Neuron (in vitro differentiated cells): ENCODE measurements at regions not wholly inside any gene's neighbourhood (a gene's known extent, or its start where the extent isn't known, plus 50 kb on each side); places are given as distances from the start of the nearest gene placed in this dataset.

Experiments
- H2AFZ ChIP-seq: one replicate; pipeline ENCODE4 v1.6.1; 2013; ENCODE audit warnings: low read depth, mild to moderate bottlenecking, inconsistent platforms, low read length, moderate library complexity
- H3K27me3 ChIP-seq: one replicate; pipeline ENCODE4 v1.6.1; 2013; ENCODE audit warnings: low read length; ENCODE audit not compliant: insufficient read depth
- H3K36me3 ChIP-seq: one replicate; pipeline ENCODE4 v1.6.1; 2013; ENCODE audit warnings: low read length; ENCODE audit not compliant: insufficient read depth
- H3K4me1 ChIP-seq: one replicate; pipeline ENCODE4 v1.6.1; 2013; ENCODE audit warnings: low read length; ENCODE audit not compliant: insufficient read depth
- H3K4me3 ChIP-seq: 2 replicates; pipeline ENCODE4 v1.5.1; 2013; ENCODE audit warnings: mild to moderate bottlenecking, low read length, moderate library complexity
- H3K9me3 ChIP-seq: one replicate; pipeline ENCODE4 v1.6.1; 2013; ENCODE audit warnings: low read length

DNA sequence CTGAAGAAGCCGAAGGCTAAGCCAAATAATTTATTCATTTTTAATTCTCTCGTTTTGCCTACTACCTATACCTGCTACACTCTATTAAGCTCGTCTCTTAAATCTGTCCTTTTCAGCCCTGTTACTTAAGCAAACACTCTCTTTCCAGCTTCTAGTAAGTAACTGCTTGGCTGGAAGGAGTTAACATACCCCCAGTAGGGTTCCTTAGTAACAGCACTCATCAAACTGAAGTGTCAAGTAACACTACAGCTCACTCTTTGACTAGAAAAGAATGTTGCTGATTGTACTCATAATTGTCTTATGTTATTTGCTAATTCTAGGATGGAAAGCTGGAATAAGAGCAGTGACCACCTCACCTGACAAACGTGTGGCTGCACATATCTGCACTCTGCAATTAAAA is 120.0 kb upstream of the SCN7A start:
- Histone ChIP-seq H3K27me3 (no peaks in the 10 kb centered on the region), H3K9me3 (no peaks in the 10 kb centered on the region), H3K4me3 (no peak overlapping the region), H3K36me3 (no peaks in the 10 kb centered on the region), H2AFZ (no peak overlapping the region), H3K4me1 (no peaks in the 10 kb centered on the region)

DNA sequence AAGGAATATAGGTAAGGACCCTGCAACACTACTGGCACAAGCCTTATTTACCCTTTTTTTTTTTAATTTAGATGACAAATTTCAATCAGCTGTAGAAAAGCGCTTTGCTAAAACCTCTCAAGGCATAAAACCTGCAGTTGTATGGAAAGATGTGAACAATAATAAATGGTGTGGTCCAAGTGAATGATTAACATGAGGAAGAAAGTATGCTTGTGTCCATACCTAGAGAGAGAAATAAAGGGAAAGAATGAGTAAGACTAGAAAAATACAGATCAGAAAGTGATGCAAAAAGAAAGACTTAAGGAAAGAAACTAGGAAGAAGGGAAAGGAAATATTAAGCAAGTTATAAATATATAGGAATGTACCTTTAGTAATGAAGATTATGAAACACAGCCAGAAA is 119.2 kb upstream of the SCN7A start:
- Histone ChIP-seq H3K27me3 (no peaks in the 10 kb centered on the region), H3K9me3 (no peaks in the 10 kb centered on the region), H3K36me3 (no peaks in the 10 kb centered on the region), H3K4me1 (no peaks in the 10 kb centered on the region), H2AFZ (no peak overlapping the region), H3K4me3 (no peak overlapping the region)

DNA sequence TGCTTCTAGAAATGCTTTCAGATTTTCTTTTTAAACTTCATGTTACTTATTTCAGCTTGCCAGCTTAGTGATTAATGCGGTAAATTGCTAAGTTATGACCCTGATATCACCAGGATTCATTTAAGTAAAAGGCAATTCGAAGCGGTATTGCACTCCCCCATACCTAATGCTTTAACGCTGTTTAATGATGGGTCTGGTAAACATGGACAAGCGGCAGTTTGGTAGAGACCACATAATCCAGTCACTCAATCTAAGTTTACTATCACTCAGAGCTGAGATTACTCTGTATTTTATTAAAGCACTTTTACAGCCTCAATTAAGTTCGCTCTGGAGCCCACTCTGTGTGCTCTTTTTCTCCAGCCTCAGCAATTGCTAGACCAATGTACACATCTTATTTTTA is 118.2 kb upstream of the SCN7A start:
- no peaks in the 10 kb centered on the region for H3K9me3 ChIP-seq
- no peaks in the 10 kb centered on the region for H3K27me3 ChIP-seq

DNA sequence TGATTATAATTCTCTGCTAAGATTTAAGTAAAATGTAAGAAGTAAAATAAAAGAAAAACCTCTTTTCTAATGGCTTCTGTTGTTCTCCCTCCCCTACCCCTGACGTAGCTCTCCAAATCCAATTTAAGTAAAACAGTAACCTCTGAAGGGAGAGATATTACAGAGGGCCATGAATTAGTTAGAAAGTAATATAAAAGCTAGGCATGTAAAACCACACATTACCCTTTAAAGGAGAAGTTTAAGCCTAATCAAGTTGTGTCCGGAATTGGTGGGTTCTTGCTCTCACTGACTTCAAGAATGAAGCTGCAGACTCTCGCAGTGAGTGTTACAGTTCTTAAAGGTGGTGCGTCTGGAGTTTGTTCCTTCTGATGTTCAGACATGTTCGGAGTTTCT is 116.9 kb upstream of the SCN7A start:
- H2AFZ ChIP-seq = no peak overlapping the region
- no peaks in the 10 kb centered on the region for H3K27me3 ChIP-seq
- H3K4me3 ChIP-seq = no peak overlapping the region
- H3K9me3 ChIP-seq = no peaks in the 10 kb centered on the region
- H3K4me1 ChIP-seq = no peaks in the 10 kb centered on the region
- H3K36me3 ChIP-seq = no peaks in the 10 kb centered on the region

More for the DNA sequence above, 118.2 kb upstream of the SCN7A start:
- H3K4me3 ChIP-seq = no peak overlapping the region
- H2AFZ ChIP-seq = no peak overlapping the region
- no peaks in the 10 kb centered on the region for H3K36me3 ChIP-seq
- no peaks in the 10 kb centered on the region for H3K4me1 ChIP-seq

DNA sequence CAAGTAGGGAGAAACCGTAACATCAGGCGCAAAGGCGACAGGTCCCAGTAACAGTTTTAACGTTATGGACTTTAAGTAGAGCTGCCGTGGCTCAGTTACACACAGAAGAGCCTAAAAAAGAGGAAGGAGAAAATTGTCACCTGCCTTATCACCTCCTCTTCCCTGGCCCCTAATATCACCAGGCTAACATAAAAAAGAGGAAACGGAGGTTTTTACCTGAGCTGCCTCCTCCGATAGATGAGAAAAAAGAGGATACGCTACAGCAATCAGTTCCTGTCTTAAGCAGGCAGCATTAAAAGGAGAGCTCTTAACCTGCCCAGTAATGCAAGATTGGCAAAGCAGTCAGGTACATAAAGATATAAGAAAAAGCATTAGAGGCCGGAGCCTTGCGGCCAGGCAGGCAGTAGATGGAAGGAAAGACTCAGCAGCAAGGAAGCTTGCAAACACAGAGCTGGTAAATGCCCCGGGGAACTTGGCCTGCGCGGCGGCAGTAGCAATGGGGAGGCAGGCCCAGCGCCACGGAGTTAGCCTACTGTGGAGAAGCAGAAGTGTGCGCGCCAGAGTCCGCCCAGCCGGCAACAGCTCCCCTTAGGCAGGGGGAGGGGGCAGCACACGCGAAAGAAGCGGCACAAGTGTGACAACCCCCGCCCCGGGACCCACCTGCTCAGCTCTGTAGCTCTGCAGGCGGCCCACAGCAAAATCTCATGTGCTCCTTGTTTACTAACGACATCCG is 116.3 kb upstream of the SCN7A start:
- no peaks in the 10 kb centered on the region for H3K36me3 ChIP-seq
- no peak overlapping the region for H3K4me3 ChIP-seq
- H3K9me3 ChIP-seq = no peaks in the 10 kb centered on the region
- H2AFZ ChIP-seq = no peak overlapping the region
- H3K4me1 ChIP-seq = no peaks in the 10 kb centered on the region
- no peaks in the 10 kb centered on the region for H3K27me3 ChIP-seq

DNA sequence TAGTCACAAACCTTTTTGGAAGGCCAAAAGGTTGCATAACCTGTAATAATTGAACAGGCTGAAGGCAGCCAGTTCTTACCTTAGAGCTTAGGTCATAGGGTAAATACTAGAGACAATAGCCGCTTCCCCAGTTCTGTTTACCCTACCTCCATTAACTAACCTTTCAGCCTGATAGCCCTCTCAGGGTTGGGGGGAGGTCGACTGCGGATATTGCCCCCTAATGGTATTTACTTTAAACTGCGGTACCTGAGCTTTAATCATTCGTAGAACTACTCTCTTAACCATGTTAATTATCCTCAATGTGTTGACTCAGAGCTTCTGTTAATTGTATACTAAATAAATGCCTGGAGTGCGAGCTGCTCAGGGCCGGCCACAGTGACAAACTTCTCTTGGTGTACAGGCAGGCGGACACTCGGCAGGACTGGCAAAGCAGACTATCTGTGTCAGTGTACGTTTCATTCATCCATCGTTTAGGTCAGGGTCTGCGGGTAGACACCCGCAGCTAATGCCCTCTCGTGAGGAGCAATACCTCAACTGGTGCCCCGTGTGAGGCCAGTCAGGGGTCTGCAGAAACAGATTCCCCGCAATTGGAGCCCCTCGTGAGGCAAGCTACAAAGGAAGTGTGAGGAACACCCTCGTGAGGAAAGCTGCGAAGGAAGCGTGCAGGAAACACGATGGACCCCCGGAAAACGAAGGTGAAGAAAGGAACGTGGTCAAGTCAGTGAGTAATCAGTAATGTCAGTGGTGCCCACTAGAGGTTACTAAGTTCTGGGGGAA is 115.3 kb upstream of the SCN7A start:
- no peaks in the 10 kb centered on the region for H3K9me3 ChIP-seq
- no peaks in the 10 kb centered on the region for H3K36me3 ChIP-seq
- H3K4me1 ChIP-seq = no peaks in the 10 kb centered on the region
- no peak overlapping the region for H3K4me3 ChIP-seq
- H2AFZ ChIP-seq = no peak overlapping the region
- no peaks in the 10 kb centered on the region for H3K27me3 ChIP-seq

DNA sequence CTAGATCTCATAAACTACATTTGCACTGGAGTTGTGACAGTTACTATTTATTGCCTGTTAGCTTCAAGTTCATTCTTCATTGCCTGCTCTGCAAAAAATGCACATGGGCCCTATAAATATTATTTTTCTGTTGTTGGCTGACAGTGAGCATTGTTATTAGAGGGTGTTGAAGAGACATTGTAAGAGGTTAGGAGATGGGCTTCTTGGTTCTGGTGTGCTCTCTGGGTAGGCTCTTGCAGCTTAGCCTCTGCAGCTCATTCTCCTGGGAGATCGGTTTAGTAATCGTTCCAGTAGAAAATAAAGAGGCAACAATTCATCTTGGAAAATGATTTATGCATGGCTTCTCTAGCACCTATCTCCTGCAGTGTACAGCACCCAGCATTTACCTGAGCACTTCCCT is 113.8 kb upstream of the SCN7A start:
- H3K4me1 ChIP-seq = no peaks in the 10 kb centered on the region
- no peaks in the 10 kb centered on the region for H3K36me3 ChIP-seq
- H3K4me3 ChIP-seq = no peak overlapping the region
- no peaks in the 10 kb centered on the region for H3K9me3 ChIP-seq
- H3K27me3 ChIP-seq = no peaks in the 10 kb centered on the region
- no peak overlapping the region for H2AFZ ChIP-seq

DNA sequence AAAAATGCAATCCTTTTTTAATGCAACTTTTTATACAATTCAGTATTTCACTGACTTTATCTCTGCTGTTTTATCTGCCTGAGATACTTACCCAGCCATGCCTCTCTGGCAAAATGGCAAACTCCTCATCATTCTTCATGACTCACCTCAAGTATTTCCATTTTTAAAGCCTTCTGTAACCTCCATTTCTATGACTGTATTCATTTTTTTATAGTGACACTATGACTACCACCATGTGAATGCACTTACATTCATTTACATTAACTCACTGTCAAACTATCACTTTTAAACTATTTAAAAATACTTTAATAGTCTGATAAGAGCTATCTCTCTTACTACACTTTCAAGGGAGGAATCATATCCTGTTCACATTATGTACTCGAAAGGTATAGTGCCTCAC is 99.4 kb upstream of the SCN7A start:
- H2AFZ ChIP-seq = no peak overlapping the region
- peaks cover 3% of the 10 kb centered on the region for H3K9me3 ChIP-seq
- H3K36me3 ChIP-seq = no peaks in the 10 kb centered on the region
- no peak overlapping the region for H3K4me3 ChIP-seq
- H3K27me3 ChIP-seq = no peaks in the 10 kb centered on the region
- no peaks in the 10 kb centered on the region for H3K4me1 ChIP-seq

DNA sequence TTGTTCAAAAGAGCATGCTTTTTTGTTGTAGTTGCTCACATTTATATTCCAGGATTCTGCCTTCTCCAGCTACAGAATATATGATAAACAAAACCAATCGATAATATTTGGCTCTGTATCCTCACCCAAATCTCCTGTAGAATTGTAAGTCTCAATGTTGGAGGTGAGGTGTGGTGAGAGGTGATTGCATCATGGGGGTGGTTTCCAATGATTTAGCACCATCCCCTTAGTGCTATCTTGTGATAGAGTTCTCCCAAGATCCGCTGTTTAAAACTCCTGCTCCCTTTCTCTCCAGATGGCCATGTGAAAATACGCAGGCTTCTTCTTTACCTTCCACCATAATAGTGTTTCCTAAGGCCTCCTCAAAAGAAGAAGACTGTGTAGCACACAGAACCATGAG is 98.7 kb upstream of the SCN7A start:
- Histone ChIP-seq H2AFZ (no peak overlapping the region), H3K9me3 (no peaks in the 10 kb centered on the region), H3K36me3 (no peaks in the 10 kb centered on the region), H3K27me3 (no peaks in the 10 kb centered on the region), H3K4me3 (no peak overlapping the region), H3K4me1 (no peaks in the 10 kb centered on the region)

DNA sequence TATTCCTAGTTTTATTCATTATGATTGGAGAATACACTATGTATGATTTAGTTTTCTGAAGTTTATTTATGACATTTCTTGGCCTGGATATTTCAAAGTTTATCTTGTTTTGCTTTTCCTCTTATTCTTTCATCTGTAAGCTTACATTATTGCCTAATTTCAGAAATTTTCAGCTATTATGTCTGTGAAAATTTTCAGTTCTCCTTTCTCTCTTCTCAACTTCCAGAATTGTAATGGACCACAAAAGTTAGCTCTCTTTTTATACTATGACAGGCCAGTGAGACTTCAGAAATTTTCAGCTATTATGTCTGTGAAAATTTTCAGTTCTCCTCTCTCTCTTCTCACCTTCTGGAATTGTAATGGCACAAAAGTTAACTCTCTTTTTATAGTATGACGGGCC is 97.2 kb upstream of the SCN7A start:
- Histone ChIP-seq H3K36me3 (no peaks in the 10 kb centered on the region), H3K4me3 (no peak overlapping the region), H3K4me1 (no peaks in the 10 kb centered on the region), H2AFZ (no peak overlapping the region), H3K27me3 (no peaks in the 10 kb centered on the region), H3K9me3 (no peaks in the 10 kb centered on the region)

DNA sequence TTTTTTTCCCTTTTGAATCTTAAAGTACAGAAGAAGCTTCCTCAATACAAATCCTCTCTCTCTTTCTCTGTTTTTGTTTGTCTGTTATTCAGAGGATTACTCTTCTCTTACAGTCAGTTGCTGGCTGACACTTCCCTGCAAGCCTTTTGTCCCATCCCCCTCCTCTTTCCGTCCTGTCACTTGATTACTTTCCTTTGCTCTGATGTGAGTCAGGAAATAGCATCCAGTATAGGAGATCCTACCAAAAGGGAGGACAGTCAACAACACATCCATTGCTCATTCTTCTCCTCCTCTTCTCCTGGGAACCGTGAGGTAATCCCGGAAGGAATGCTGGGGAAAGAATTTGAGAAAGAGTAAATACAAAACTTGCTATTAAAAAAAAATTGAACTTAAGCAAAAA is 79.3 kb upstream of the SCN7A start:
- H3K9me3 ChIP-seq = no peaks in the 10 kb centered on the region
- no peak overlapping the region for H3K4me3 ChIP-seq
- no peaks in the 10 kb centered on the region for H3K27me3 ChIP-seq
- H3K36me3 ChIP-seq = no peaks in the 10 kb centered on the region
- peaks cover 13% of the 10 kb centered on the region for H3K4me1 ChIP-seq
- peak overlapping the region; percentile 21 for H2AFZ ChIP-seq

DNA sequence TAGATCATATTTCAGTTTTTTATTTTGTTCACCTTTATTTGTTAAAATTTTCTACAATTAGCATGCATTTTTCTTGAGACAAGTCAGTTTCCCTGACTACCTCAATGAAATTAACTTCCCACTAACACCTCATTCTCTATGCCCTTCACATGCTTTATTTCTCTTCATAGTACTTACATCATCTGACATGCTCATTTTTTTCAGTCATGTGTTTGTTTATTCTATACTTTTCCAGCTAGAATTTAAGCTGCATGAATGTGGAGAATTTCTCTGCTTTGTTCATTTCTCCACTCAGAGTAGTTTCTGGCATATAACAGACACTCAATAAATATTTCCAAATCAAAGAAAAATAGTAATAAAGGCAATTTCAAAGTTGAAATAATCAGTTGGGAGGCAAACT is 78.9 kb upstream of the SCN7A start:
- Histone ChIP-seq H2AFZ (peak overlapping the region; percentile 21), H3K4me1 (peaks cover 13% of the 10 kb centered on the region), H3K9me3 (no peaks in the 10 kb centered on the region), H3K4me3 (no peak overlapping the region), H3K27me3 (no peaks in the 10 kb centered on the region), H3K36me3 (no peaks in the 10 kb centered on the region)

DNA sequence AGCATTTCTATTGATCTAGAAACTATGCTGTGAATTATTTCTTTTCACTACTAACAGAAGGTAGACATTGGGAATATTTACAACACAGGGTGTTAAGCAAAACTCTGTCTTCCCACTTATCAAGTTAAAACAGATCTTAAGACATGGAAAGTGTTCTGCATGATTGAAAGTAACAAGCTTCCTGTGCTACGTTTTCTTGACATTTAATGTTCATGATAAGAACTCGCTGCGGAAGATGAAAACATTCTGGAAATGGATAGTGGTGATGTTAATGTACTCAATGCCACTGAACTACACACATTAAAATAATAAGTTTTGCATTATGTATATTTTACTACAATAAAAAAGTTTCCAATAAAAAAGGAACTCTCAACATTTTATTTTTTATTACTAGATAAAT is 74.4 kb upstream of the SCN7A start:
- no peak overlapping the region for H2AFZ ChIP-seq
- H3K4me3 ChIP-seq = no peak overlapping the region
- no peaks in the 10 kb centered on the region for H3K27me3 ChIP-seq
- peaks cover 10% of the 10 kb centered on the region for H3K4me1 ChIP-seq
- no peaks in the 10 kb centered on the region for H3K9me3 ChIP-seq
- H3K36me3 ChIP-seq = no peaks in the 10 kb centered on the region
